ENCODE measurements at regions not wholly inside any gene's neighbourhood (a gene's known extent, or its start where the extent isn't known, plus 50 kb on each side); places are given as distances from the start of the nearest gene placed in this dataset.

DNA sequence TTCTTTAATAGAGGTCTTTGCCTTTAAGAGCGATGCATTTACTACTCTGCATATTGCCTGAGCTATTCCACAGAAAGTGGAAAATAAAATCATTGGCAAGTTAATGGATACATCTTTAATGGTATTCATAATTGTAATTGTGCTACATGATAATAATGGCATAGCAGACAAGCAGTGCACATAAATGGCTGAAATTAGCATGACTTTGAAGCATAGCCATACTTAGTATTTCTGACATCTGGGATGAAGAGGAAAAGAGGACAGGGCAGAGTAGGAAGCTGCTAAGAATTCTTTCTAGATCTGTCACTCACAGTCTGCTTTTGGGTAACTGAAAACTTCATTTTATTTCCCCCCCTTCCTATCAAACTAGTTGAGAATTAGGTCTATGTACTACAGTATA lies 195.0 kb upstream of the NRIP1 start:
- FAIRE-seq (no peak), DNase-seq (ENCODE audit: low read depth, low spot score) (no peak), ATAC-seq (no peak)
- no TSS peak for BruUV-seq (replicated peaks)
- H3K4me2 ChIP-seq (ENCODE audit: control insufficient read depth, insufficient read depth) = no peak overlapping the region
- intact Hi-C loops (cut with micrococcal nuclease; ENCODE audit: unreplicated experiment) = loop anchor here (5.0 kb wide), 1 partner anchor 63 kb away; no protein-coding TSS in a partner anchor
- ChIA-PET POLR2A (no interaction called here), SMC1A (ENCODE audit: uncharacterized antibody, unreplicated experiment) (no interaction called here), RAD21 (ENCODE audit: unreplicated experiment) (no interaction called here), CTCF (no interaction called here)
- no peaks in the 10 kb centered on the region for H3K36me3 ChIP-seq (ENCODE audit: control insufficient read depth in 2 of 2, insufficient read depth in 2 of 2, low read length in 1 of 2)
- no peak overlapping the region for H2AFZ ChIP-seq (ENCODE audit: control insufficient read depth, low read depth, low read length)
- no peak overlapping the region for H3K9ac ChIP-seq (ENCODE audit: control insufficient read depth, insufficient read depth, low read length)
- whole genome bisulfite sequencing (ENCODE audit: insufficient coverage, insufficient replicate concordance, low lambda C conversion rate, missing lambda C conversion rate) = 92% methylated on average over 1 of the region's 1 CpG
- no peaks in the 10 kb centered on the region for H3K79me2 ChIP-seq (ENCODE audit: control insufficient read depth, insufficient read depth, low read length)
- H3K4me3 ChIP-seq = no peak overlapping the region
- H3K27ac ChIP-seq (ENCODE audit: control insufficient read depth, insufficient read depth) = no peak overlapping the region
- no peaks in the 10 kb centered on the region for H3K9me3 ChIP-seq (replicated peaks; ENCODE audit: control insufficient read depth, insufficient read depth, low read length)
- in situ Hi-C loops (cut with MboI) = no loop called here
- no peaks in the 10 kb centered on the region for H3K4me1 ChIP-seq (ENCODE audit: control insufficient read depth, insufficient read depth, low read length)
- no peaks in the 10 kb centered on the region for H3K27me3 ChIP-seq (replicated peaks in 1 of 2; ENCODE audit: control insufficient read depth in 2 of 2, insufficient read depth in 2 of 2, low read length in 1 of 2)
- no peaks in the 10 kb centered on the region for H4K20me1 ChIP-seq (ENCODE audit: control insufficient read depth, insufficient read depth)
- TF ChIP-seq KAT2A (conservative IDR thresholded peaks at IDR 0.05; ENCODE audit: control insufficient read depth, low read depth, low read length) (no peak), POLR2A (IDR thresholded peaks at IDR 0.05; ENCODE audit: low read depth, low read length) (no peak), SREBF1 (IDR thresholded peaks at IDR 0.05; ENCODE audit: low read length) (no peak), NR2C2 (IDR thresholded peaks at IDR 0.05; ENCODE audit: borderline replicate concordance, control insufficient read depth, insufficient read length, low read depth) (no peak), ATF7 (IDR thresholded peaks at IDR 0.05; ENCODE audit: low read depth) (no peak), MTA3 (IDR thresholded peaks at IDR 0.05; ENCODE audit: borderline replicate concordance, low read length) (no peak), ZSCAN29 (IDR thresholded peaks at IDR 0.05) (no peak)
- TF ChIP-seq, protein P1, sequence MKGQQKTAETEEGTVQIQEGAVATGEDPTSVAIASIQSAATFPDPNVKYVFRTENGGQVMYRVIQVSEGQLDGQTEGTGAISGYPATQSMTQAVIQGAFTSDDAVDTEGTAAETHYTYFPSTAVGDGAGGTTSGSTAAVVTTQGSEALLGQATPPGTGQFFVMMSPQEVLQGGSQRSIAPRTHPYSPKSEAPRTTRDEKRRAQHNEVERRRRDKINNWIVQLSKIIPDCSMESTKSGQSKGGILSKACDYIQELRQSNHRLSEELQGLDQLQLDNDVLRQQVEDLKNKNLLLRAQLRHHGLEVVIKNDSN (IDR thresholded peaks at IDR 0.05; ENCODE audit: borderline replicate concordance, extremely low read length, insufficient read depth, low read depth, low read length) = no peak
- TF ChIP-seq, protein P2, sequence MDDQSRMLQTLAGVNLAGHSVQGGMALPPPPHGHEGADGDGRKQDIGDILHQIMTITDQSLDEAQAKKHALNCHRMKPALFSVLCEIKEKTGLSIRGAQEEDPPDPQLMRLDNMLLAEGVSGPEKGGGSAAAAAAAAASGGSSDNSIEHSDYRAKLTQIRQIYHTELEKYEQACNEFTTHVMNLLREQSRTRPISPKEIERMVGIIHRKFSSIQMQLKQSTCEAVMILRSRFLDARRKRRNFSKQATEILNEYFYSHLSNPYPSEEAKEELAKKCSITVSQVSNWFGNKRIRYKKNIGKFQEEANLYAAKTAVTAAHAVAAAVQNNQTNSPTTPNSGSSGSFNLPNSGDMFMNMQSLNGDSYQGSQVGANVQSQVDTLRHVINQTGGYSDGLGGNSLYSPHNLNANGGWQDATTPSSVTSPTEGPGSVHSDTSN (IDR thresholded peaks at IDR 0.05; ENCODE audit: insufficient replicate concordance, low read depth, low read length) = no peak
- TF ChIP-seq, protein P3, sequence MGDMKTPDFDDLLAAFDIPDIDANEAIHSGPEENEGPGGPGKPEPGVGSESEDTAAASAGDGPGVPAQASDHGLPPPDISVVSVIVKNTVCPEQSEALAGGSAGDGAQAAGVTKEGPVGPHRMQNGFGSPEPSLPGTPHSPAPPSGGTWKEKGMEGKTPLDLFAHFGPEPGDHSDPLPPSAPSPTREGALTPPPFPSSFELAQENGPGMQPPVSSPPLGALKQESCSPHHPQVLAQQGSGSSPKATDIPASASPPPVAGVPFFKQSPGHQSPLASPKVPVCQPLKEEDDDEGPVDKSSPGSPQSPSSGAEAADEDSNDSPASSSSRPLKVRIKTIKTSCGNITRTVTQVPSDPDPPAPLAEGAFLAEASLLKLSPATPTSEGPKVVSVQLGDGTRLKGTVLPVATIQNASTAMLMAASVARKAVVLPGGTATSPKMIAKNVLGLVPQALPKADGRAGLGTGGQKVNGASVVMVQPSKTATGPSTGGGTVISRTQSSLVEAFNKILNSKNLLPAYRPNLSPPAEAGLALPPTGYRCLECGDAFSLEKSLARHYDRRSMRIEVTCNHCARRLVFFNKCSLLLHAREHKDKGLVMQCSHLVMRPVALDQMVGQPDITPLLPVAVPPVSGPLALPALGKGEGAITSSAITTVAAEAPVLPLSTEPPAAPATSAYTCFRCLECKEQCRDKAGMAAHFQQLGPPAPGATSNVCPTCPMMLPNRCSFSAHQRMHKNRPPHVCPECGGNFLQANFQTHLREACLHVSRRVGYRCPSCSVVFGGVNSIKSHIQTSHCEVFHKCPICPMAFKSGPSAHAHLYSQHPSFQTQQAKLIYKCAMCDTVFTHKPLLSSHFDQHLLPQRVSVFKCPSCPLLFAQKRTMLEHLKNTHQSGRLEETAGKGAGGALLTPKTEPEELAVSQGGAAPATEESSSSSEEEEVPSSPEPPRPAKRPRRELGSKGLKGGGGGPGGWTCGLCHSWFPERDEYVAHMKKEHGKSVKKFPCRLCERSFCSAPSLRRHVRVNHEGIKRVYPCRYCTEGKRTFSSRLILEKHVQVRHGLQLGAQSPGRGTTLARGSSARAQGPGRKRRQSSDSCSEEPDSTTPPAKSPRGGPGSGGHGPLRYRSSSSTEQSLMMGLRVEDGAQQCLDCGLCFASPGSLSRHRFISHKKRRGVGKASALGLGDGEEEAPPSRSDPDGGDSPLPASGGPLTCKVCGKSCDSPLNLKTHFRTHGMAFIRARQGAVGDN (IDR thresholded peaks at IDR 0.05) = no peak
- TF ChIP-seq, protein P4, sequence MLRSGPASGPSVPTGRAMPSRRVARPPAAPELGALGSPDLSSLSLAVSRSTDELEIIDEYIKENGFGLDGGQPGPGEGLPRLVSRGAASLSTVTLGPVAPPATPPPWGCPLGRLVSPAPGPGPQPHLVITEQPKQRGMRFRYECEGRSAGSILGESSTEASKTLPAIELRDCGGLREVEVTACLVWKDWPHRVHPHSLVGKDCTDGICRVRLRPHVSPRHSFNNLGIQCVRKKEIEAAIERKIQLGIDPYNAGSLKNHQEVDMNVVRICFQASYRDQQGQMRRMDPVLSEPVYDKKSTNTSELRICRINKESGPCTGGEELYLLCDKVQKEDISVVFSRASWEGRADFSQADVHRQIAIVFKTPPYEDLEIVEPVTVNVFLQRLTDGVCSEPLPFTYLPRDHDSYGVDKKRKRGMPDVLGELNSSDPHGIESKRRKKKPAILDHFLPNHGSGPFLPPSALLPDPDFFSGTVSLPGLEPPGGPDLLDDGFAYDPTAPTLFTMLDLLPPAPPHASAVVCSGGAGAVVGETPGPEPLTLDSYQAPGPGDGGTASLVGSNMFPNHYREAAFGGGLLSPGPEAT (IDR thresholded peaks at IDR 0.05; ENCODE audit: low read depth) = no peak
- TF ChIP-seq, protein P5, sequence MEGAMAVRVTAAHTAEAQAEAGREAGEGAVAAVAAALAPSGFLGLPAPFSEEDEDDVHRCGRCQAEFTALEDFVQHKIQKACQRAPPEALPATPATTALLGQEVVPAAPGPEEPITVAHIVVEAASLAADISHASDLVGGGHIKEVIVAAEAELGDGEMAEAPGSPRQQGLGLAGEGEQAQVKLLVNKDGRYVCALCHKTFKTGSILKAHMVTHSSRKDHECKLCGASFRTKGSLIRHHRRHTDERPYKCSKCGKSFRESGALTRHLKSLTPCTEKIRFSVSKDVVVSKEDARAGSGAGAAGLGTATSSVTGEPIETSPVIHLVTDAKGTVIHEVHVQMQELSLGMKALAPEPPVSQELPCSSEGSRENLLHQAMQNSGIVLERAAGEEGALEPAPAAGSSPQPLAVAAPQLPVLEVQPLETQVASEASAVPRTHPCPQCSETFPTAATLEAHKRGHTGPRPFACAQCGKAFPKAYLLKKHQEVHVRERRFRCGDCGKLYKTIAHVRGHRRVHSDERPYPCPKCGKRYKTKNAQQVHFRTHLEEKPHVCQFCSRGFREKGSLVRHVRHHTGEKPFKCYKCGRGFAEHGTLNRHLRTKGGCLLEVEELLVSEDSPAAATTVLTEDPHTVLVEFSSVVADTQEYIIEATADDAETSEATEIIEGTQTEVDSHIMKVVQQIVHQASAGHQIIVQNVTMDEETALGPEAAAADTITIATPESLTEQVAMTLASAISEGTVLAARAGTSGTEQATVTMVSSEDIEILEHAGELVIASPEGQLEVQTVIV (IDR thresholded peaks at IDR 0.05; ENCODE audit: borderline replicate concordance, partially characterized antibody) = no peak
